Naive B cell (primary cell): ENCODE measurements at regions not wholly inside any gene's neighbourhood (a gene's known extent, or its start where the extent isn't known, plus 50 kb on each side); places are given as distances from the start of the nearest gene placed in this dataset.
"Not testable (repeated sequence)": the region's sequence is repeated elsewhere in the genome, so short reads cannot be mapped to it uniquely, and the experiment has no call there.

ENCODE experiments used
- ATAC-seq, 2 donors: fragments of 150-1000 bp; cut with Tn5 transposase; 2 replicates each; pipeline ENCODE4 v1.10.0; 2021; ENCODE audit warnings: low read depth in 2 of 2, mild to moderate bottlenecking in 2 of 2, moderate library complexity in 2 of 2
- DNase-seq: peaks from one replicate; pipeline ENCODE4 v3.0.0; 2022
- H3K27ac Mint-ChIP-seq, 6 donors: one replicate each; pipeline ENCODE4 v1.8.0; 2020 to 2022; ENCODE audit warnings: mild to moderate bottlenecking in 6 of 6, mixed read lengths in 6 of 6, moderate library complexity in 5 of 6, inconsistent platforms in 2 of 6
- H3K27me3 Mint-ChIP-seq, 3 donors: one replicate each; pipeline ENCODE4 v1.8.0; 2021 to 2022; ENCODE audit warnings: mixed read lengths in 3 of 3, mild to moderate bottlenecking in 1 of 3
- H3K36me3 Mint-ChIP-seq, 2 donors: one replicate each; pipeline ENCODE4 v1.8.0; 2020 to 2022; ENCODE audit warnings: mixed read lengths in 2 of 2, inconsistent platforms in 1 of 2, mild to moderate bottlenecking in 1 of 2
- H3K4me1 Mint-ChIP-seq, 3 donors: one replicate each; pipeline ENCODE4 v1.8.0; 2020 to 2022; ENCODE audit warnings: mixed read lengths in 3 of 3, inconsistent platforms in 1 of 3, mild to moderate bottlenecking in 1 of 3, moderate library complexity in 1 of 3
- H3K4me3 Mint-ChIP-seq, 8 donors: one replicate each; pipeline ENCODE4 v1.8.0; 2020 to 2022; ENCODE audit warnings: mild to moderate bottlenecking in 8 of 8, mixed read lengths in 8 of 8, moderate library complexity in 8 of 8, inconsistent platforms in 2 of 8
- H3K9me3 Mint-ChIP-seq, 7 donors: one replicate each; pipeline ENCODE4 v1.8.0; 2020 to 2022; ENCODE audit warnings: mixed read lengths in 7 of 7, mild to moderate bottlenecking in 5 of 7, inconsistent platforms in 2 of 7, moderate library complexity in 1 of 7

GRCh38 chr22:25334631-25335030, 115.2 kb downstream of the CRYBB2 start:
- peaks cover 0 to 43% (median 4%) of the 10 kb centered on the region in 7 donors for H3K9me3 Mint-ChIP-seq
- not testable (repeated sequence) for ATAC-seq, H3K27ac Mint-ChIP-seq, H3K4me1 Mint-ChIP-seq, H3K36me3 Mint-ChIP-seq, H3K4me3 Mint-ChIP-seq, DNase-seq, H3K27me3 Mint-ChIP-seq

- H3K4me3 Mint-ChIP-seq, H3K4me1 Mint-ChIP-seq, H3K36me3 Mint-ChIP-seq, H3K27me3 Mint-ChIP-seq, ATAC-seq, H3K27ac Mint-ChIP-seq, DNase-seq: not testable (repeated sequence)
- peaks cover 0 to 47% (median 10%) of the 10 kb centered on the region in 7 donors for H3K9me3 Mint-ChIP-seq
Measured at GRCh38 chr22:25335276-25335675, 115.8 kb downstream of the CRYBB2 start.

GRCh38 chr22:25340536-25340935, 121.1 kb downstream of the CRYBB2 start:
- not testable (repeated sequence) for ATAC-seq, H3K4me3 Mint-ChIP-seq, DNase-seq, H3K27ac Mint-ChIP-seq, H3K4me1 Mint-ChIP-seq, H3K27me3 Mint-ChIP-seq
- Mint-ChIP-seq H3K9me3 (peaks cover 4 to 42% (median 18%) of the 10 kb centered on the region in 7 donors), H3K36me3 (peaks cover 0 to 11% of the 10 kb centered on the region in 2 donors)

GRCh38 chr22:25344366-25344765, 124.9 kb downstream of the CRYBB2 start:
- H3K27ac Mint-ChIP-seq, H3K4me1 Mint-ChIP-seq, ATAC-seq, H3K27me3 Mint-ChIP-seq, DNase-seq, H3K4me3 Mint-ChIP-seq: not testable (repeated sequence)
- peaks cover 4 to 21% (median 12%) of the 10 kb centered on the region in 7 donors for H3K9me3 Mint-ChIP-seq
- H3K36me3 Mint-ChIP-seq = peaks cover 14 to 20% of the 10 kb centered on the region in 2 donors

- peaks cover 27 to 29% of the 10 kb centered on the region in 2 donors for H3K36me3 Mint-ChIP-seq
- H3K4me1 Mint-ChIP-seq = no peaks in the 10 kb centered on the region
- peaks cover 0 to 5% (median 3%) of the 10 kb centered on the region in 7 donors for H3K9me3 Mint-ChIP-seq
- no peak overlapping the region for H3K27ac Mint-ChIP-seq
- DNase-seq (no peak), ATAC-seq (no peak)
- no peak overlapping the region for H3K4me3 Mint-ChIP-seq
- H3K27me3 Mint-ChIP-seq = no peaks in the 10 kb centered on the region
Measured at GRCh38 chr22:25346859-25347751, 127.7 kb downstream of the CRYBB2 start.

GRCh38 chr22:25347752-25348102, 128.3 kb downstream of the CRYBB2 start:
- no peak overlapping the region for H3K27ac Mint-ChIP-seq
- peaks cover 27 to 29% of the 10 kb centered on the region in 2 donors for H3K36me3 Mint-ChIP-seq
- no peak for DNase-seq
- H3K9me3 Mint-ChIP-seq = peaks cover 0 to 5% (median 1%) of the 10 kb centered on the region in 7 donors
- no peak overlapping the region for H3K4me3 Mint-ChIP-seq
- no peak for ATAC-seq
- no peaks in the 10 kb centered on the region for H3K27me3 Mint-ChIP-seq
- no peaks in the 10 kb centered on the region for H3K4me1 Mint-ChIP-seq

- no peak overlapping the region for H3K4me3 Mint-ChIP-seq
- DNase-seq = no peak
- H3K27me3 Mint-ChIP-seq = no peaks in the 10 kb centered on the region
- H3K27ac Mint-ChIP-seq = no peak overlapping the region
- H3K4me1 Mint-ChIP-seq = no peaks in the 10 kb centered on the region
- H3K36me3 Mint-ChIP-seq = peaks cover 27 to 29% of the 10 kb centered on the region in 2 donors
- no peak for ATAC-seq
- peaks cover 0 to 5% (median 1%) of the 10 kb centered on the region in 7 donors for H3K9me3 Mint-ChIP-seq
Measured at GRCh38 chr22:25348391-25348790, 129.0 kb downstream of the CRYBB2 start.

- H3K4me3 Mint-ChIP-seq, H3K27ac Mint-ChIP-seq, DNase-seq, ATAC-seq, H3K27me3 Mint-ChIP-seq, H3K9me3 Mint-ChIP-seq, H3K4me1 Mint-ChIP-seq: not testable (repeated sequence)
- peaks cover 28 to 29% of the 10 kb centered on the region in 2 donors for H3K36me3 Mint-ChIP-seq
Measured at GRCh38 chr22:25348996-25349395, 129.6 kb downstream of the CRYBB2 start.

GRCh38 chr22:25350551-25350971, 131.1 kb downstream of the CRYBB2 start:
- no peak for DNase-seq
- no peak for ATAC-seq
- peaks cover 29 to 34% of the 10 kb centered on the region in 2 donors for H3K36me3 Mint-ChIP-seq
- H3K4me3 Mint-ChIP-seq = no peak overlapping the region
- H3K9me3 Mint-ChIP-seq = no peaks in the 10 kb centered on the region
- H3K4me1 Mint-ChIP-seq = no peaks in the 10 kb centered on the region
- no peak overlapping the region for H3K27ac Mint-ChIP-seq
- no peaks in the 10 kb centered on the region for H3K27me3 Mint-ChIP-seq

GRCh38 chr22:25351631-25352293, 132.3 kb downstream of the CRYBB2 start:
- DNase-seq (no peak), ATAC-seq (no peak)
- Mint-ChIP-seq H3K4me1 (no peaks in the 10 kb centered on the region), H3K27ac (peak overlapping the region in 2 of 6 donors; percentile 19 to 68), H3K9me3 (no peaks in the 10 kb centered on the region), H3K36me3 (peaks cover 28 to 34% of the 10 kb centered on the region in 2 donors), H3K27me3 (no peaks in the 10 kb centered on the region), H3K4me3 (no peak overlapping the region)

GRCh38 chr22:25352294-25352680, 132.8 kb downstream of the CRYBB2 start:
- ATAC-seq (no peak), DNase-seq (no peak)
- no peak overlapping the region for H3K4me3 Mint-ChIP-seq
- no peak overlapping the region for H3K27ac Mint-ChIP-seq
- no peaks in the 10 kb centered on the region for H3K27me3 Mint-ChIP-seq
- peaks cover 33% of the 10 kb centered on the region in 2 donors for H3K36me3 Mint-ChIP-seq
- H3K4me1 Mint-ChIP-seq = no peaks in the 10 kb centered on the region
- no peaks in the 10 kb centered on the region for H3K9me3 Mint-ChIP-seq

- H3K27ac Mint-ChIP-seq = peak overlapping the region in 2 of 6 donors; percentile 30 to 80
- peak overlapping the region in 2 of 8 donors; percentile 44 to 56 for H3K4me3 Mint-ChIP-seq
- peaks cover 0 to 5% (median 0%) of the 10 kb centered on the region in 3 donors for H3K4me1 Mint-ChIP-seq
- H3K9me3 Mint-ChIP-seq = no peaks in the 10 kb centered on the region
- H3K36me3 Mint-ChIP-seq = peaks cover 25 to 27% of the 10 kb centered on the region in 2 donors
- DNase-seq = no peak
- ATAC-seq = no peak
- no peaks in the 10 kb centered on the region for H3K27me3 Mint-ChIP-seq
Measured at GRCh38 chr22:25353516-25354445, 134.3 kb downstream of the CRYBB2 start.

GRCh38 chr22:25354456-25354855, 135.0 kb downstream of the CRYBB2 start:
- Mint-ChIP-seq H3K36me3 (peaks cover 23 to 25% of the 10 kb centered on the region in 2 donors), H3K27ac (peak overlapping the region in 1 of 6 donors; percentile 33), H3K4me1 (peaks cover 0 to 5% (median 0%) of the 10 kb centered on the region in 3 donors), H3K9me3 (no peaks in the 10 kb centered on the region), H3K4me3 (peak overlapping the region in 1 of 8 donors; percentile 56), H3K27me3 (no peaks in the 10 kb centered on the region)
- no peak for ATAC-seq
- no peak for DNase-seq
